Mesenchymal stem cell (in vitro differentiated cells and primary cell): ENCODE measurements at regions not wholly inside any gene's neighbourhood (a gene's known extent, or its start where the extent isn't known, plus 50 kb on each side); places are given as distances from the start of the nearest gene placed in this dataset.

Experiments used
- DNase-seq: peaks from one replicate; pipeline ENCODE4 v3.0.0-alpha.2; 2013
- H2AFZ ChIP-seq: one replicate; pipeline ENCODE4 v1.6.1; 2013; ENCODE audit warnings: low read depth, mild to moderate bottlenecking, control low read depth, inconsistent platforms, low read length, moderate library complexity
- H2AK5ac ChIP-seq: 2 replicates; pipeline ENCODE4 v1.6.1; 2013; ENCODE audit warnings: low read length, moderate library complexity, mild to moderate bottlenecking, inconsistent platforms; ENCODE audit not compliant: severe bottlenecking
- H2BK120ac ChIP-seq: one replicate; pipeline ENCODE4 v1.6.1; 2013; ENCODE audit warnings: low read depth, mild to moderate bottlenecking, inconsistent platforms, low read length, moderate library complexity
- H2BK12ac ChIP-seq, 2 experiments: one replicate each; pipeline ENCODE4 v1.6.1; 2013; ENCODE audit warnings: inconsistent platforms in 2 of 2, low read length in 2 of 2, mild to moderate bottlenecking in 2 of 2, moderate library complexity in 2 of 2, control low read depth in 1 of 2
- H2BK15ac ChIP-seq: one replicate; pipeline ENCODE4 v1.6.1; 2013; ENCODE audit warnings: mild to moderate bottlenecking, low read depth, inconsistent platforms; ENCODE audit not compliant: poor library complexity, severe bottlenecking
- H2BK5ac ChIP-seq: 2 replicates; pipeline ENCODE4 v1.6.1; 2013; ENCODE audit warnings: low read depth, mild to moderate bottlenecking, low read length, control low read depth, inconsistent platforms; ENCODE audit not compliant: poor library complexity, severe bottlenecking
- H3K14ac ChIP-seq, 2 experiments: one replicate each; pipeline ENCODE4 v1.6.1; 2013; ENCODE audit warnings: inconsistent platforms in 2 of 2, low read length in 2 of 2, control low read depth in 1 of 2, mild to moderate bottlenecking in 1 of 2, moderate library complexity in 1 of 2
- H3K18ac ChIP-seq, 2 experiments: one replicate each; pipeline ENCODE4 v1.6.1; 2013; ENCODE audit warnings: inconsistent platforms in 2 of 2, low read length in 2 of 2, control low read depth in 1 of 2, low read depth in 1 of 2, mild to moderate bottlenecking in 1 of 2
- H3K23ac ChIP-seq, 2 experiments: one replicate each; pipeline ENCODE4 v1.6.1; 2013; ENCODE audit warnings: inconsistent platforms in 2 of 2, low read length in 2 of 2, mild to moderate bottlenecking in 2 of 2, moderate library complexity in 2 of 2, control low read depth in 1 of 2
- H3K27ac ChIP-seq: 2 replicates; pipeline ENCODE4 v1.5.1; 2013; ENCODE audit warnings: mild to moderate bottlenecking, moderate library complexity, low read length, control low read depth, inconsistent platforms; ENCODE audit not compliant: poor library complexity, severe bottlenecking
- H3K27me3 ChIP-seq, 2 experiments: 2 replicates each; pipeline versions ENCODE4 v1.6.1 to v1.7.0; 2013; ENCODE audit warnings: low read length in 2 of 2, mild to moderate bottlenecking in 2 of 2, moderate library complexity in 2 of 2, control low read depth in 1 of 2, inconsistent platforms in 1 of 2; ENCODE audit not compliant: control insufficient read depth in 1 of 2, insufficient read depth in 1 of 2
- H3K36me3 ChIP-seq, 2 experiments: 2 replicates each; pipeline versions ENCODE4 v1.6.1 to v1.7.0; 2013; ENCODE audit warnings: low read length in 2 of 2, control low read depth in 1 of 2, inconsistent platforms in 1 of 2, low read depth in 1 of 2, mild to moderate bottlenecking in 1 of 2; ENCODE audit not compliant: insufficient read depth in 2 of 2, control insufficient read depth in 1 of 2
- H3K4ac ChIP-seq, 2 experiments: one replicate each; pipeline ENCODE4 v1.6.1; 2013; ENCODE audit warnings: inconsistent platforms in 2 of 2, low read length in 2 of 2, mild to moderate bottlenecking in 2 of 2, moderate library complexity in 2 of 2, control low read depth in 1 of 2, low read depth in 1 of 2
- H3K4me1 ChIP-seq: 2 replicates; pipeline ENCODE4 v1.6.1; 2013; ENCODE audit warnings: low read depth, low read length, control low read depth; ENCODE audit not compliant: control insufficient read depth, insufficient read depth
- H3K4me2 ChIP-seq: 2 replicates; pipeline ENCODE4 v1.6.1; 2013; ENCODE audit warnings: low read length, mild to moderate bottlenecking, inconsistent platforms; ENCODE audit not compliant: poor library complexity, severe bottlenecking
- H3K4me3 ChIP-seq, 2 experiments: 2 replicates each; pipeline versions ENCODE4 v1.5.1 to v1.7.0; 2013; ENCODE audit warnings: low read length in 2 of 2, mild to moderate bottlenecking in 2 of 2, control low read depth in 1 of 2, low read depth in 1 of 2; ENCODE audit not compliant: insufficient read depth in 1 of 2
- H3K79me1 ChIP-seq: replicated peaks from 2 replicates; pipeline ENCODE4 v1.6.1; 2013; ENCODE audit warnings: mild to moderate bottlenecking, control low read depth, low read length, inconsistent platforms; ENCODE audit not compliant: poor library complexity, severe bottlenecking
- H3K9ac ChIP-seq: 2 replicates; pipeline ENCODE4 v1.7.0; 2013; ENCODE audit warnings: mild to moderate bottlenecking, low read length, moderate library complexity
- H3K9me3 ChIP-seq: 2 replicates; pipeline ENCODE4 v1.7.0; 2013; ENCODE audit warnings: mild to moderate bottlenecking, low read length; ENCODE audit not compliant: control insufficient read depth
- H4K8ac ChIP-seq: one replicate; pipeline ENCODE4 v1.6.1; 2013; ENCODE audit warnings: inconsistent platforms, mild to moderate bottlenecking, low read length, moderate library complexity
- H4K91ac ChIP-seq: one replicate; pipeline ENCODE4 v1.6.1; 2013; ENCODE audit warnings: mild to moderate bottlenecking, low read length, inconsistent platforms
- WGBS: methylation state at CpG from one replicate; pipeline ENCODE4 v1.1.7; 2013; ENCODE audit warnings: mixed read lengths; 5-methylcytosine and 5-hydroxymethylcytosine counted together

- H2BK5ac ChIP-seq = no peak overlapping the region
- no peak overlapping the region for H3K14ac ChIP-seq
- H2AK5ac ChIP-seq = no peak overlapping the region
- no peak overlapping the region for H3K23ac ChIP-seq
- no peak for DNase-seq
- no peak overlapping the region for H2BK12ac ChIP-seq
- H2BK120ac ChIP-seq = no peak overlapping the region
- no peak overlapping the region for H3K4me2 ChIP-seq
- no peak overlapping the region for H3K9ac ChIP-seq
- H3K4me1 ChIP-seq = peaks cover 2% of the 10 kb centered on the region
- H2AFZ ChIP-seq = no peak overlapping the region
- H3K18ac ChIP-seq = no peak overlapping the region
- H3K27ac ChIP-seq = no peak overlapping the region
- no peak overlapping the region for H2BK15ac ChIP-seq
- H3K79me1 ChIP-seq = no peaks in the 10 kb centered on the region
- no peak overlapping the region for H3K4ac ChIP-seq
- no peaks in the 10 kb centered on the region for H3K36me3 ChIP-seq
- under 1% methylated on average over 14 of the region's 26 CpGs for WGBS
- H3K4me3 ChIP-seq = no peak overlapping the region
- H4K91ac ChIP-seq = no peak overlapping the region
- peaks cover 80 to 95% of the 10 kb centered on the region in 2 experiments for H3K27me3 ChIP-seq
- H4K8ac ChIP-seq = no peak overlapping the region
- no peaks in the 10 kb centered on the region for H3K9me3 ChIP-seq
Measured at GRCh38 chr17:77696151-77696720, 262.3 kb upstream of the TNRC6C start.

GRCh38 chr17:77696721-77697460, 261.6 kb upstream of the TNRC6C start:
- Histone ChIP-seq H2AFZ (no peak overlapping the region), H3K27ac (no peak overlapping the region), H3K23ac (no peak overlapping the region), H3K4me2 (no peak overlapping the region), H3K14ac (no peak overlapping the region), H3K9ac (no peak overlapping the region), H2BK15ac (no peak overlapping the region), H3K4ac (no peak overlapping the region), H3K79me1 (no peaks in the 10 kb centered on the region), H3K4me1 (no peaks in the 10 kb centered on the region), H3K9me3 (peaks cover 5% of the 10 kb centered on the region), H2AK5ac (no peak overlapping the region), H2BK5ac (no peak overlapping the region), H4K8ac (no peak overlapping the region), H3K36me3 (no peaks in the 10 kb centered on the region), H3K4me3 (no peak overlapping the region), H2BK12ac (no peak overlapping the region), H2BK120ac (no peak overlapping the region), H3K18ac (no peak overlapping the region), H3K27me3 (peaks cover 77 to 89% of the 10 kb centered on the region in 2 experiments), H4K91ac (no peak overlapping the region)
- no peak for DNase-seq
- WGBS = 51% methylated on average over 11 of the region's 15 CpGs

- Histone ChIP-seq H3K4me3 (no peak overlapping the region), H3K18ac (no peak overlapping the region), H2BK12ac (no peak overlapping the region), H4K91ac (no peak overlapping the region), H3K4ac (no peak overlapping the region), H3K9me3 (peaks cover 10% of the 10 kb centered on the region), H3K4me1 (no peaks in the 10 kb centered on the region), H3K79me1 (no peaks in the 10 kb centered on the region), H2AFZ (no peak overlapping the region), H3K9ac (no peak overlapping the region), H3K4me2 (no peak overlapping the region), H2BK15ac (no peak overlapping the region), H4K8ac (peak overlapping the region; percentile 25), H3K36me3 (no peaks in the 10 kb centered on the region), H2AK5ac (no peak overlapping the region), H3K27ac (no peak overlapping the region), H2BK120ac (no peak overlapping the region), H3K14ac (no peak overlapping the region), H2BK5ac (no peak overlapping the region), H3K27me3 (peaks cover 77 to 81% of the 10 kb centered on the region in 2 experiments), H3K23ac (no peak overlapping the region)
- no peak for DNase-seq
- 78% methylated on average over 15 of the region's 16 CpGs for WGBS
Measured at GRCh38 chr17:77697480-77698400, 260.8 kb upstream of the TNRC6C start.
